ENCODE measurements at regions not wholly inside any gene's neighbourhood (a gene's known extent, or its start where the extent isn't known, plus 50 kb on each side); places are given as distances from the start of the nearest gene placed in this dataset.
"Not testable (repeated sequence)": the region's sequence is repeated elsewhere in the genome, so short reads cannot be mapped to it uniquely, and the experiment has no call there.

DNA sequence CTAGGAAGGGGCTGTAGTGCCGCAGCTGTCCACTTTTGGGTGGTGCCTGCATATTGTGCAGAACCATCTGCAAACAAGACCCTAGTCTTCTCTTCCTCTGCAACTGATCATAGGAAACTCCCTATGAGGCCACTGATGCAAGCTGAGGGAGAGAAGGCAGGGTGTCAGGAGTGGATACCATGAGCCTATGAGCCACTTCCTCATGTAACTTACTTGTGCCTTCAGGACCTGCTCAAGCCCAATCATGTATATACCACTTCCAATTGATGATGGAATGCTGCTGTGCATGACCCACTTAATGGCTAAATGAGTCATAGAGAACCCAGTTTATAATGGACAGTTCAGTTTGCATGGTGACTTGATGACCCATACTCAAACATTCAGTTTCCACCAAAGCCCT is 107.9 kb downstream of the ALG10B start:
- Histone ChIP-seq H3K27me3 (no peaks in the 10 kb centered on the region; the same call in 1 of the 2 replicates), H3K36me3 (no peaks in the 10 kb centered on the region), H3K4me3 (ENCODE audit: low read depth, low read length) (no peak overlapping the region), H3K9me3 (no peaks in the 10 kb centered on the region), H3K4me1 (no peaks in the 10 kb centered on the region)
- TF ChIP-seq CTCF (IDR thresholded peaks at IDR 0.05; ENCODE audit: low read depth, low read length) = no peak
- DNase-seq = no peak

GRCh38 chr12:38427442-38427841 is 110.9 kb downstream of the ALG10B start:
- H3K27me3 ChIP-seq = no peaks in the 10 kb centered on the region; the same call in 1 of the 2 replicates
- H3K4me3 ChIP-seq (ENCODE audit: low read depth, low read length) = no peak overlapping the region
- DNase-seq = no peak
- no peak for TF ChIP-seq CTCF (IDR thresholded peaks at IDR 0.05; ENCODE audit: low read depth, low read length)
- no peaks in the 10 kb centered on the region for H3K4me1 ChIP-seq
- H3K9me3 ChIP-seq = no peaks in the 10 kb centered on the region
- no peaks in the 10 kb centered on the region for H3K36me3 ChIP-seq

- TF ChIP-seq CTCF (IDR thresholded peaks at IDR 0.05; ENCODE audit: low read depth, low read length) = no peak
- Histone ChIP-seq H3K4me3 (ENCODE audit: low read depth, low read length) (no peak overlapping the region), H3K27me3 (no peaks in the 10 kb centered on the region; the same call in 1 of the 2 replicates), H3K9me3 (no peaks in the 10 kb centered on the region), H3K4me1 (no peaks in the 10 kb centered on the region), H3K36me3 (no peaks in the 10 kb centered on the region)
- DNase-seq = no peak
Observed at GRCh38 chr12:38431921-38432320, 115.3 kb downstream of the ALG10B start.

GRCh38 chr12:38441871-38442281 is 125.3 kb downstream of the ALG10B start:
- not testable (repeated sequence) for H3K9me3 ChIP-seq; DNase-seq; H3K4me3 ChIP-seq (ENCODE audit: low read depth, low read length); H3K4me1 ChIP-seq; H3K36me3 ChIP-seq; H3K27me3 ChIP-seq

GRCh38 chr12:38445040-38445439 is 128.5 kb downstream of the ALG10B start:
- Histone ChIP-seq H3K9me3 (no peaks in the 10 kb centered on the region), H3K36me3 (no peaks in the 10 kb centered on the region), H3K4me1 (no peaks in the 10 kb centered on the region), H3K27me3 (no peaks in the 10 kb centered on the region; the same call in 1 of the 2 replicates), H3K4me3 (ENCODE audit: low read depth, low read length) (no peak overlapping the region)
- no peak for DNase-seq
- TF ChIP-seq CTCF (IDR thresholded peaks at IDR 0.05; ENCODE audit: low read depth, low read length) = no peak

- DNase-seq = no peak
- H3K36me3 ChIP-seq = no peaks in the 10 kb centered on the region
- no peaks in the 10 kb centered on the region for H3K9me3 ChIP-seq
- no peak overlapping the region for H3K4me3 ChIP-seq (ENCODE audit: low read depth, low read length)
- H3K27me3 ChIP-seq = no peaks in the 10 kb centered on the region; the same call in 1 of the 2 replicates
- no peaks in the 10 kb centered on the region for H3K4me1 ChIP-seq
- no peak for TF ChIP-seq CTCF (IDR thresholded peaks at IDR 0.05; ENCODE audit: low read depth, low read length)
Observed at GRCh38 chr12:38448991-38449390, 132.4 kb downstream of the ALG10B start.
